ENCODE measurements at regions not wholly inside any gene's neighbourhood (a gene's known extent, or its start where the extent isn't known, plus 50 kb on each side); places are given as distances from the start of the nearest gene placed in this dataset.
"Not testable (repeated sequence)": the region's sequence is repeated elsewhere in the genome, so short reads cannot be mapped to it uniquely, and the experiment has no call there.

- DNase-seq = not testable (repeated sequence)
These were observed 214.5 kb upstream of the CENPE start for GRCh38 chr4:103412646-103413045.

DNA sequence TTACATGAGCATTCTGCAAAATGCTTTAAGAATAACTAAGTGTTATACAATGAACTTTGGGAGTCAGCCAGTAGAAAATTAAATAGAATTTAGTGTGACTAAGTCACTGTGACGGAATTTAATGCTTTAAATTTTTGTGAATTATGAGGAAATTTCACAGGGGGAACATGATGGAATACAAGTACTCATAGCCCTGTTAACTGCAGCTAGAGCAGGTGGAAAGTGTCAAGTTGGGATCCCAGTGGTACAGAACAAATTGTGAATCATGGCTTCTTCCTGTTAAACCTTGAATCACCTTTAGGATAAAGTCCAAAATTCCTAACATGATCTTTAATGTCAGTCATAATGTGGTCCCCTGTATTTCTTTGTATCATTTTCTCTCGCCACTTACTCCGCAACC is 212.2 kb upstream of the CENPE start:
- DNase-seq = no peak

DNA sequence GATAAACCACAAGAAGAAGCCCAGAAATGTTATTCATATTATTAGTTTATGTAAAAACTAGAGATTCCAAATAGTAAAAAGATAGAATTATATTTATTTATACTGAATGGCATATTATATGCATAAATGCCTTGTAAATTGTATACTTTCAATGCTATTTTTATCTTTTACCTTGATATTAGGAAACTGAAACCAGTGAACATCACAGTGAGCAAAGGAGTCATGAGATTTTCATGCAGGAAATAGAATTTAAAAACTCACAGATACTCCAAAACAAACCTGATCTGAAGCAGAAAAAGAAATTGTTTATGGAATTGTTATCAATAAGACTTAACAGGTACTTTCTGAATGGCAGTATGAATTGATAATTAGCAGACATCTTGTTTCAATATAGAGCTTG is 207.3 kb upstream of the CENPE start:
- no peak for DNase-seq

DNA sequence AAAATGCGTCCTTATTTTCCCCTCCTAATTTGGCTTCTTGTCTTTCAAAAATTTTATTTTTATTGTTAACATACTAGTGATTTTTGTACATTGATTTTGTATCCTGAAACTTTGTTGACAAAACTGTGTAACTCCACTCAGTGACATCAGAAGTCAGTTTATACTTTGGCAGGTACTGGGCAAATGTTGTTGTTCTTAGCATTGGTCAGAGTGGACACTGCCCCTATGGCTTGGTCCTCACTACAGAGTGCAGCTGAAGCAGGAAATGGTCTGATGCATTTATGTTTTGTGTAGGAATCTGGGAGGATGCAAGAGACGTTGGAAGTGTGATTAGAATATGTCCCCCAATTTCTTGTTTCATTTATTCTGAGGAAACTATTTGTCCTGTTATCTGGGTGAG is 205.5 kb upstream of the CENPE start:
- no peak for DNase-seq

- no peak for DNase-seq
These were observed 204.1 kb upstream of the CENPE start for GRCh38 chr4:103402198-103402597.

DNA sequence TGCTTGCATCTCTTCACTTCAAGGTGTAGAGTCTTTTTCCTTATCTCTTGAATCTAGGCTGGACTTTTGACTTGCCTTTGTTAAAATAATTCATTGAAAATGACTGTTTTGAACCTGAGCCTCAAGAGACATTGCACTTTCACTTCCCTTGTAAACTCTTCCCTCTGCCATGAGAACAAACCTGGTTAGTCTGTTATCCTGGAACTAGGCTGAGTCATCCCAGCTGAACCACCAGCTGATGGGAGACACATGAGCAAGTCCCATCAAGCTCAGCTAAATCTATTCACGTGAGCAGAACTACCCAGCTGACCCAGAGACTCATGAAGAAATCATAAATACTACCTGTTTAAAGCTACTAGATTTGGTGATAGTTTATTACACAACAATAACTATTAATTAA is 202.3 kb upstream of the CENPE start:
- no peak for DNase-seq

DNA sequence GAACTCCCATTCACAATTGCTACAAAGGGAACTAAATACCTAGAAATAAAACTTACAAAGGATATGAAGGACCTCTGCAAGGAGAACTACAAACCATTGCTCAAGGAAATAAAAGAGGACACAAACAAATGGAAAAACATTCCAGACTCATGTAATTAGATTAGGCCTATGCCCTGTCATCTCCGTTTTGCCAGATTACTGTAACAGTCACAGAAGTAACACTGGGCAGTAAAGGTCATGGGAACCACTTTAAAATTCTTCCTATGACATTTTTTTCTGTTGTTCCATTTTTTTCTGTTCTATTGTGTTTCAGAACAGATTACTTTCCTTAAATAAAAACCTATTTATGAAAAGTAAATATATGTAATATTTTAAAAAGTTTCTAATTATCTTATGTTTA is 199.4 kb upstream of the CENPE start:
- DNase-seq = no peak

GRCh38 chr4:103387508-103388011 is 189.4 kb upstream of the CENPE start:
- DNase-seq = not testable (repeated sequence)

GRCh38 chr4:103385565-103385964 is 187.4 kb upstream of the CENPE start:
- DNase-seq = not testable (repeated sequence)

- DNase-seq = no peak
These were observed 177.1 kb upstream of the CENPE start for GRCh38 chr4:103375278-103375677.

- no peak for DNase-seq
These were observed 176.6 kb upstream of the CENPE start for GRCh38 chr4:103374758-103375157.

- DNase-seq = no peak
These were observed 176.2 kb upstream of the CENPE start for GRCh38 chr4:103374306-103374705.

DNA sequence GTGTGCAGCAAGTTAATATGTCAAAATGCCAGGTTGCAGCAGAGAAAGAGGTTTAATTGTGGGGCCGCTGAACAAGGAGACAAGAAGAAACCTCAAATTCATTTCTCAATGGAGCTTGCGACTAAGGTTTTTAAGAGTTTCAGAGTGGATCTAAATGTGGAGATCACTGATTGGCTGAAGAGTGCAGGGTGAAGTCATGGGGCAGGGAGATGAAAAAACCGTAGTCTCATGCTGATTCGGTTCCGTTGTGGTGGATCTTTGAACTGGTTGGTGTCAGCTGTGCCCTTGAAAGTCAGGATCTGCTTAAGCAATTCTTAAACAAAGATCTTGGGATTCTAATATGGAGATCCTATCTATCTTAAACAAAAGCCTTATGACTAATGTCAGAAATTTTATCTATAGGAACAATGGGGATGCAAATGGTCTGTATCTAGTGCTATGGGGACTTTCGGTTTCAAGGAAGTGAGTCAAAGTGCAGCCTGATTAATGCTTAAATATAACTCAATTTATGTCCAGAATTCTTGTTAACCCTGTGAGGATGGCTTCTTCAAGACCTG is 173.9 kb upstream of the CENPE start:
- DNase-seq = no peak

- DNase-seq = no peak
These were observed 172.2 kb upstream of the CENPE start for GRCh38 chr4:103370336-103370735.

DNA sequence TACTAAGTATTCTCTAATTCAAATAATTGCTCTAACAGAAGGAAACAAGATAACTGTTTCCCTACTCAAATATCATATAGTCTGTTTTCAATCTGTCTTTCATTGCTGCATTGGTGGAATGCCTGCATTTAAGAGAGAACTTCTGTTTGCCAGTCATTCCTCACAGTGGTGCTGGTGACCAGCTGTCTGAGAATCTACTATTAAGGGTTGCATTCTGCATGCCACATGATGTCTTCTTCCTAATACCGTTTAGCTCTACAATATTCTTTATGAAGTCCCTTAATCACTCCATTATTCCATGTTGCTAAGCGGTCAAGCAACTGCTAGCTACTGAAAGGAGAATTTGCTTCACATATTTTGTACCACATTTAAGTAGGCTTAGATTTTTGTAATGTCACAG is 167.1 kb upstream of the CENPE start:
- no peak for DNase-seq

DNA sequence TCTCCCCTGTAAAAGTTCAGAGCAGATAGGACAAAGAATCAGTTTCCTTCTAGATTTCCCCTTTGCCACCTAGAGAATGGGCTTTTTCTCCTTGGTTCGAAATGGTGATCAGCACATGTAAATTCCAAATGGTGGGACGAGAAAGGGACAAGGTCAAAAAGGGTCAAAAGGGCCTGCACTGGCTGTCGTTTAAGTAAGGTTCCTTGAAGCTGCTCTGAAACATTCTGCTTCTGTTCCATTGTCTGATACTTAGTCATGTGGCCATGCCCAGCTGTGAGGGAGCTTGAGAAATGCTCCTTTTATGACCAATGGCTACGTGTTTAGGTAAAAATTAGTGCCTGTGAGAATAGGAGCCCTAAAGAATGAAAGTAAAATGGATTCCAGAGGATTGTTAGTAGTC is 165.9 kb upstream of the CENPE start:
- DNase-seq = no peak

GRCh38 chr4:103361926-103362325 is 163.8 kb upstream of the CENPE start:
- DNase-seq = no peak

- no peak for DNase-seq
These were observed 161.8 kb upstream of the CENPE start for GRCh38 chr4:103359900-103360299.

GRCh38 chr4:103354006-103354405 is 155.9 kb upstream of the CENPE start:
- no peak for DNase-seq

GRCh38 chr4:103329642-103330041 is 131.5 kb upstream of the CENPE start:
- DNase-seq = no peak

GRCh38 chr4:103324811-103325210 is 126.7 kb upstream of the CENPE start:
- DNase-seq = no peak

GRCh38 chr4:103318327-103318726 is 120.2 kb upstream of the CENPE start:
- DNase-seq = no peak

- no peak for DNase-seq
These were observed 110.1 kb upstream of the CENPE start for GRCh38 chr4:103308248-103308561.

DNA sequence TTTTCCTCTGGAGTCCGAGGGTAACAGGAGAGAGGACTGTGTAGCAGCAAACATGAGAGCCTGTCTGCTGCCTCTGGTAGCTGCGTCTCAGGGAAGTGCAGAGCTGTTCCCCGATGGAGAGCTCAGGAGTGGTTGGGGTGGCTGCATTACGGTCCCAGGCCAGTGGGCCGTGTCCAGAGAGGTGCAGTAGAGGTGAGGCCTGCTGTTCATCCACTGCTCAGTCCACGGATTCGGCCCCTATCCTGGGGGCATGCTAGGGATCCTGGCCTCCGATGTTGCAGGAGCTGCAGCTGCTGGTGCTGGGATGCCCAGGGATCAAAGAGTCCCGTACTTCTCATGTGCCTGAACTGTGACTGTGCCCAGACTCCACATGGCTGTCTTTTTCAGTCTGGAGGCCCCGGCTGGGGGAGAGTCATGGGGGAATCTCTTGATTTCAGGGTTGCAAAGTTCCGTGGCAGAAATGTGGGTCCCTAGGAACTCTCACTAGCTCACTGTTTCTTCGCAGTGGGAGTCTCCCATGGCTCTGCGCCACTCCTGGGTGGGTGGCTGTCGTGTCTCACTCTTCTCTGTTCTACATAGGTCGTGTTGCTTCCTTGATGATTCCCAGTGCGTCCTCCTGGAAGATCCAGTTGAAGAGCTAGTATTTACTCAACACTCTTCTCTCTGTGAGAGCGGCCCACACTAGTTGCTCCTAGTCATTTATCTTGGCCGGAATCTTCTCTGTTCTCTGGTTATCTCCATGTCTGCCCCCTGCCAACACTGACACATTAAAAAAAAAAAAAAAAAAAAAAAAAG is 109.5 kb upstream of the CENPE start:
- DNase-seq = no peak

DNA sequence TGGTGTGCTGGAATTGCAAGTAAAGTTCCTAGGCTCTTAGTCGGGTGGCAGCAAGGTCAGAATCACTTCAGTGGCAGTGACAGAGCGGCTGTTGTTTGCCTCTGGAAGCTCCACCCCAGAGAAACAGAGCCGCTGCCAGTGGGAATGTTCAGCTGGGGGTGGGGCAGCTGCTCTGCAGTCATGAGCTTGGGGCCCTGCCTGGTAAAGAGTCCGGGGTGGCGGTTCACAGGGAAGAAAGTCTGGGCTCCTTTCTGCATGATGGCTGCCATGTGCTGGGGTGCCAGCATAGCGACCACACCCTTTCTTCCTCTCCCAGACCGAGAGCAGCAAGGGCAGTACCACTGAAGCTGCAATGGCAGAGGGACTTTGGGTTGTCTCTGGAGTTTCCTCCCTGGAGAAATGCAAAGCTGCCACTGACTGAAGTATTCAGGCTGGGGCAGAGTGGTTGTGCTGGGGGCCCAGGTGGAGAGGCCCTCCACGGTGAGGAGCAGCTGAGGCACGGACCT is 108.8 kb upstream of the CENPE start:
- peak; percentile 47 for DNase-seq
